K562 (cell line): ENCODE measurements at regions not wholly inside any gene's neighbourhood (a gene's known extent, or its start where the extent isn't known, plus 50 kb on each side); places are given as distances from the start of the nearest gene placed in this dataset.

Source experiments
- CBFB ChIP-seq: sonication (generic); formaldehyde crosslinking; IDR thresholded peaks from 2 replicates; pipeline ENCODE4 v1.4.0; 2020; ENCODE audit warnings: mild to moderate bottlenecking, missing genetic modification reagents
- CC2D1A ChIP-seq: fragments of 450-650 bp; IDR thresholded peaks from 2 replicates; pipeline ENCODE4 v1.6.1; 2017; ENCODE audit warnings: mild to moderate bottlenecking
- CTBP1 ChIP-seq: fragments of 450-650 bp; IDR thresholded peaks from 2 replicates; pipeline ENCODE4 v1.6.1; 2016; ENCODE audit warnings: borderline replicate concordance
- KDM5B ChIP-seq: fragments of 200-600 bp; sonication (generic); IDR thresholded peaks from 2 replicates; pipeline ENCODE4 v1.6.1; 2012; ENCODE audit warnings: low read depth, mild to moderate bottlenecking, moderate library complexity, low read length, control low read depth, inconsistent platforms; ENCODE audit not compliant: insufficient replicate concordance
- MAX ChIP-seq: sonication (generic); formaldehyde crosslinking; IDR thresholded peaks from 2 replicates; pipeline ENCODE4 v1.9.0; 2022; ENCODE audit warnings: mild to moderate bottlenecking, missing genetic modification reagents
- RFX5 ChIP-seq: IDR thresholded peaks from 2 replicates; pipeline ENCODE4 v1.6.1; 2011; ENCODE audit warnings: low read depth, mild to moderate bottlenecking, improper control_type of control experiment, low read length
- TGIF2 ChIP-seq: sonication (generic); formaldehyde crosslinking; IDR thresholded peaks from 2 replicates; pipeline ENCODE4 v1.8.1; 2022; ENCODE audit warnings: mild to moderate bottlenecking, missing genetic modification reagents, moderate library complexity
- TF ChIP-seq, protein P1 (sequence below), 2 experiments: fragments of 450-650 bp; formaldehyde crosslinking in 1 of 2; IDR thresholded peaks; 2 replicates each; pipeline versions ENCODE4 v1.4.0 to v1.6.1; 2014 to 2020; ENCODE audit warnings: mild to moderate bottlenecking in 2 of 2, borderline replicate concordance in 1 of 2, low read depth in 1 of 2
- TF ChIP-seq, protein P2 (sequence below): sonication (generic); formaldehyde crosslinking; IDR thresholded peaks from 2 replicates; pipeline ENCODE4 v1.8.1; 2023; ENCODE audit warnings: mild to moderate bottlenecking, missing genetic modification reagents, moderate library complexity

DNA sequence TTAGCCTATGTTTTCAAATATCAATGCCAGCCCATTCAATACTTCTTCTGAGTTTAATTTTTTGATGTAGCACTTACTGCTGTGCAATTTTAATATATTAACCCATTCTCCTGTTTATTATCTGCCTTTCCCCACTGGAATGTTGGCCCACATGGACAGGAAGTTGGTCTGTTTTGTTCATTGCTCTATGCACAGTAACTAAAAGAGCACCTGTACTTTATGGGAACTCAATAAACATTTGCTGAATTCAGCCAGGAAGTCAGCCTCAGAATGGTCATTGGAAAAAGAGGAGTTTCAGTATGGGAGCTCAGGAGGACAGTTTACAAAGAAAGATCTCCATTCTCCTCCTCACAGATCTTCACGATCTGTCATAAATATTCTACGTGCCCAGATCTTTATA lies 510.5 kb upstream of the AGA start:
- TF ChIP-seq MAX = no peak
- TF ChIP-seq CBFB = no peak
- TF ChIP-seq RFX5 = no peak
- TF ChIP-seq, protein P1, sequence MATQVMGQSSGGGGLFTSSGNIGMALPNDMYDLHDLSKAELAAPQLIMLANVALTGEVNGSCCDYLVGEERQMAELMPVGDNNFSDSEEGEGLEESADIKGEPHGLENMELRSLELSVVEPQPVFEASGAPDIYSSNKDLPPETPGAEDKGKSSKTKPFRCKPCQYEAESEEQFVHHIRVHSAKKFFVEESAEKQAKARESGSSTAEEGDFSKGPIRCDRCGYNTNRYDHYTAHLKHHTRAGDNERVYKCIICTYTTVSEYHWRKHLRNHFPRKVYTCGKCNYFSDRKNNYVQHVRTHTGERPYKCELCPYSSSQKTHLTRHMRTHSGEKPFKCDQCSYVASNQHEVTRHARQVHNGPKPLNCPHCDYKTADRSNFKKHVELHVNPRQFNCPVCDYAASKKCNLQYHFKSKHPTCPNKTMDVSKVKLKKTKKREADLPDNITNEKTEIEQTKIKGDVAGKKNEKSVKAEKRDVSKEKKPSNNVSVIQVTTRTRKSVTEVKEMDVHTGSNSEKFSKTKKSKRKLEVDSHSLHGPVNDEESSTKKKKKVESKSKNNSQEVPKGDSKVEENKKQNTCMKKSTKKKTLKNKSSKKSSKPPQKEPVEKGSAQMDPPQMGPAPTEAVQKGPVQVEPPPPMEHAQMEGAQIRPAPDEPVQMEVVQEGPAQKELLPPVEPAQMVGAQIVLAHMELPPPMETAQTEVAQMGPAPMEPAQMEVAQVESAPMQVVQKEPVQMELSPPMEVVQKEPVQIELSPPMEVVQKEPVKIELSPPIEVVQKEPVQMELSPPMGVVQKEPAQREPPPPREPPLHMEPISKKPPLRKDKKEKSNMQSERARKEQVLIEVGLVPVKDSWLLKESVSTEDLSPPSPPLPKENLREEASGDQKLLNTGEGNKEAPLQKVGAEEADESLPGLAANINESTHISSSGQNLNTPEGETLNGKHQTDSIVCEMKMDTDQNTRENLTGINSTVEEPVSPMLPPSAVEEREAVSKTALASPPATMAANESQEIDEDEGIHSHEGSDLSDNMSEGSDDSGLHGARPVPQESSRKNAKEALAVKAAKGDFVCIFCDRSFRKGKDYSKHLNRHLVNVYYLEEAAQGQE (IDR thresholded peaks at IDR 0.05; ENCODE audit: borderline replicate concordance) = no peak
- TF ChIP-seq, protein P1 (CRISPR knock-in tag; IDR thresholded peaks at IDR 0.05; ENCODE audit: low read depth) = no peak
- no peak for TF ChIP-seq CTBP1
- TF ChIP-seq, protein P2, sequence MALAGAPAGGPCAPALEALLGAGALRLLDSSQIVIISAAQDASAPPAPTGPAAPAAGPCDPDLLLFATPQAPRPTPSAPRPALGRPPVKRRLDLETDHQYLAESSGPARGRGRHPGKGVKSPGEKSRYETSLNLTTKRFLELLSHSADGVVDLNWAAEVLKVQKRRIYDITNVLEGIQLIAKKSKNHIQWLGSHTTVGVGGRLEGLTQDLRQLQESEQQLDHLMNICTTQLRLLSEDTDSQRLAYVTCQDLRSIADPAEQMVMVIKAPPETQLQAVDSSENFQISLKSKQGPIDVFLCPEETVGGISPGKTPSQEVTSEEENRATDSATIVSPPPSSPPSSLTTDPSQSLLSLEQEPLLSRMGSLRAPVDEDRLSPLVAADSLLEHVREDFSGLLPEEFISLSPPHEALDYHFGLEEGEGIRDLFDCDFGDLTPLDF (CRISPR knock-in tag) = no peak
- TF ChIP-seq CC2D1A = no peak
- no peak for TF ChIP-seq KDM5B
- no peak for TF ChIP-seq TGIF2 (CRISPR knock-in tag)
